ENCODE measurements at regions not wholly inside any gene's neighbourhood (a gene's known extent, or its start where the extent isn't known, plus 50 kb on each side); places are given as distances from the start of the nearest gene placed in this dataset.

DNA sequence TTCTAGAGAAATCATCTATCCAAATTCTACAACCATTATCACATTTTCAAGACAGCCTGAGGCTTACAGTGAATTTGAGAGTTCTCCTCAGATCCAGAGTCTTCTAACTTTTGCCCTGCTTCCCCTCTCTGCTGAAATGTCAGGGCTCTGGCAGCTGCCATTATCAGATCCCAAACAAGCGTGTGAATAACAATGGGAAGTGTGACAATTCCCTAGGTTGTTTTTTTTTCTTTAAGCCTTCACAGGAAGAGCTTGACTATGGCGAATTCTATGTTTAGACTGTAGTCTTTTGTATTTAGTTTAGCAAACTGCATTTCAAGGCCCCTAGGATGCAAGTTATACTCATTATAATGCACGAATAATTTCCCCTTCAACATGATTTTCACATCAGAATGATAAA lies 61.3 kb upstream of the KDR start:
- TF ChIP-seq POLR2A (IDR thresholded peaks at IDR 0.05), result no peak
- TF ChIP-seq, protein P1, sequence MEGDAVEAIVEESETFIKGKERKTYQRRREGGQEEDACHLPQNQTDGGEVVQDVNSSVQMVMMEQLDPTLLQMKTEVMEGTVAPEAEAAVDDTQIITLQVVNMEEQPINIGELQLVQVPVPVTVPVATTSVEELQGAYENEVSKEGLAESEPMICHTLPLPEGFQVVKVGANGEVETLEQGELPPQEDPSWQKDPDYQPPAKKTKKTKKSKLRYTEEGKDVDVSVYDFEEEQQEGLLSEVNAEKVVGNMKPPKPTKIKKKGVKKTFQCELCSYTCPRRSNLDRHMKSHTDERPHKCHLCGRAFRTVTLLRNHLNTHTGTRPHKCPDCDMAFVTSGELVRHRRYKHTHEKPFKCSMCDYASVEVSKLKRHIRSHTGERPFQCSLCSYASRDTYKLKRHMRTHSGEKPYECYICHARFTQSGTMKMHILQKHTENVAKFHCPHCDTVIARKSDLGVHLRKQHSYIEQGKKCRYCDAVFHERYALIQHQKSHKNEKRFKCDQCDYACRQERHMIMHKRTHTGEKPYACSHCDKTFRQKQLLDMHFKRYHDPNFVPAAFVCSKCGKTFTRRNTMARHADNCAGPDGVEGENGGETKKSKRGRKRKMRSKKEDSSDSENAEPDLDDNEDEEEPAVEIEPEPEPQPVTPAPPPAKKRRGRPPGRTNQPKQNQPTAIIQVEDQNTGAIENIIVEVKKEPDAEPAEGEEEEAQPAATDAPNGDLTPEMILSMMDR (IDR thresholded peaks at IDR 0.05), result no peak

Data from esophagus squamous epithelium (tissue), 4 donors.